GM12874 (cell line): ENCODE measurements at regions not wholly inside any gene's neighbourhood (a gene's known extent, or its start where the extent isn't known, plus 50 kb on each side); places are given as distances from the start of the nearest gene placed in this dataset.

ENCODE experiments used
- CTCF ChIP-seq: IDR thresholded peaks from 2 replicates; pipeline ENCODE4 v1.5.1; 2011; ENCODE audit warnings: low read depth, mild to moderate bottlenecking, control low read depth, low read length, moderate library complexity; ENCODE audit not compliant: insufficient read depth

GRCh38 chr12:89173096-89173495 lies 179.2 kb downstream of the DUSP6 start:
- TF ChIP-seq CTCF: no peak

- TF ChIP-seq CTCF: no peak
These were observed 180.1 kb downstream of the DUSP6 start for GRCh38 chr12:89172224-89172623.

- no peak for TF ChIP-seq CTCF
These were observed 183.0 kb downstream of the DUSP6 start for GRCh38 chr12:89169321-89169720.

GRCh38 chr12:89167986-89168385 lies 184.3 kb downstream of the DUSP6 start:
- no peak for TF ChIP-seq CTCF

- no peak for TF ChIP-seq CTCF
These were observed 185.8 kb downstream of the DUSP6 start for GRCh38 chr12:89166525-89166934.

GRCh38 chr12:89166121-89166520 lies 186.2 kb downstream of the DUSP6 start:
- no peak for TF ChIP-seq CTCF

GRCh38 chr12:89165703-89166102 lies 186.6 kb downstream of the DUSP6 start:
- TF ChIP-seq CTCF: no peak

- no peak for TF ChIP-seq CTCF
These were observed 188.4 kb downstream of the DUSP6 start for GRCh38 chr12:89163918-89164317.
